DOHH2 (cell line): ENCODE measurements at regions not wholly inside any gene's neighbourhood (a gene's known extent, or its start where the extent isn't known, plus 50 kb on each side); places are given as distances from the start of the nearest gene placed in this dataset.

ENCODE experiments used
- H3F3A ChIP-seq: fragments of 200-600 bp; sonication (generic), shearing (Covaris generic); 2 replicates; pipeline ENCODE4 v1.6.0; 2016; ENCODE audit warnings: antibody characterized with exemption, mild to moderate bottlenecking; ENCODE audit not compliant: control insufficient read depth, insufficient read depth
- H3K27ac ChIP-seq: fragments of 200-600 bp; sonication (generic); 2 replicates; pipeline ENCODE4 v1.5.1; 2014; ENCODE audit warnings: low read depth, mild to moderate bottlenecking, low read length, moderate library complexity
- H3K27me3 ChIP-seq: fragments of 200-600 bp; sonication (generic); 2 replicates; pipeline ENCODE4 v1.6.1; 2014; ENCODE audit warnings: mild to moderate bottlenecking, low read length, mixed read lengths; ENCODE audit not compliant: control insufficient read depth
- H3K36me3 ChIP-seq: fragments of 200-600 bp; sonication (generic); 2 replicates; pipeline ENCODE4 v1.6.1; 2014; ENCODE audit warnings: mild to moderate bottlenecking, low read length, moderate library complexity, mixed read lengths; ENCODE audit not compliant: control insufficient read depth
- H3K4me1 ChIP-seq: fragments of 200-600 bp; sonication (generic); 2 replicates; pipeline ENCODE4 v1.6.1; 2014; ENCODE audit warnings: mild to moderate bottlenecking, low read length, mixed read lengths; ENCODE audit not compliant: control insufficient read depth
- H3K4me2 ChIP-seq: fragments of 200-600 bp; sonication (generic); 2 replicates; pipeline ENCODE4 v1.6.0; 2014; ENCODE audit warnings: mild to moderate bottlenecking, low read length, moderate library complexity
- H3K4me3 ChIP-seq: fragments of 200-600 bp; sonication (generic); 2 replicates; pipeline ENCODE4 v1.5.1; 2014; ENCODE audit warnings: mild to moderate bottlenecking, low read length, mixed read lengths
- H3K79me2 ChIP-seq: fragments of 200-600 bp; sonication (generic); 2 replicates; pipeline ENCODE4 v1.6.1; 2014; ENCODE audit warnings: mild to moderate bottlenecking, low read length, mixed read lengths; ENCODE audit not compliant: control insufficient read depth
- H3K9me2 ChIP-seq: fragments of 200-600 bp; sonication (generic); replicated peaks from 2 replicates; pipeline ENCODE4 v1.6.1; 2014; ENCODE audit warnings: mild to moderate bottlenecking, low read length, mixed read lengths; ENCODE audit not compliant: control insufficient read depth
- H3K9me3 ChIP-seq: fragments of 200-600 bp; sonication (generic); 2 replicates; pipeline ENCODE4 v1.6.1; 2014; ENCODE audit warnings: antibody characterized with exemption, low read length, mixed read lengths; ENCODE audit not compliant: control insufficient read depth, insufficient read depth
- H4K20me1 ChIP-seq: fragments of 200-600 bp; sonication (generic); 2 replicates; pipeline ENCODE4 v1.6.0; 2014; ENCODE audit warnings: low read depth, mild to moderate bottlenecking, antibody characterized with exemption, low read length, moderate library complexity; ENCODE audit not compliant: control insufficient read depth, insufficient read depth
- CTCF ChIP-seq: fragments of 200-600 bp; sonication (generic); IDR thresholded peaks from one replicate; pipeline ENCODE4 v1.5.1; 2014; ENCODE audit warnings: antibody characterized with exemption, mild to moderate bottlenecking, low read depth, low read length; ENCODE audit not compliant: poor library complexity, severe bottlenecking
- EZH2phosphoT487 ChIP-seq: fragments of 200-600 bp; sonication (generic); IDR thresholded peaks from 2 replicates; pipeline ENCODE4 v1.6.1; 2017; ENCODE audit warnings: borderline replicate concordance, mild to moderate bottlenecking, antibody characterized with exemption, low read length, moderate library complexity, mixed read lengths

- Histone ChIP-seq H3K4me3 (no peak overlapping the region), H3F3A (no peaks in the 10 kb centered on the region), H3K9me3 (no peaks in the 10 kb centered on the region), H3K79me2 (no peaks in the 10 kb centered on the region), H3K9me2 (no peaks in the 10 kb centered on the region), H3K4me2 (no peak overlapping the region), H3K27ac (no peak overlapping the region), H3K27me3 (no peaks in the 10 kb centered on the region), H3K36me3 (no peaks in the 10 kb centered on the region), H3K4me1 (no peaks in the 10 kb centered on the region), H4K20me1 (no peaks in the 10 kb centered on the region)
- no peak for TF ChIP-seq CTCF
- no peak for TF ChIP-seq EZH2phosphoT487
These were observed 109.1 kb downstream of the CYP26B1 start for GRCh38 chr2:72038524-72038923.

GRCh38 chr2:72037261-72037666, 110.4 kb downstream of the CYP26B1 start:
- H3K36me3 ChIP-seq, result no peaks in the 10 kb centered on the region
- no peaks in the 10 kb centered on the region for H3K9me2 ChIP-seq
- H3K27me3 ChIP-seq, result no peaks in the 10 kb centered on the region
- H3K4me3 ChIP-seq, result no peak overlapping the region
- no peaks in the 10 kb centered on the region for H4K20me1 ChIP-seq
- TF ChIP-seq EZH2phosphoT487 (no peak), CTCF (no peak)
- H3K9me3 ChIP-seq, result no peaks in the 10 kb centered on the region
- H3K79me2 ChIP-seq, result no peaks in the 10 kb centered on the region
- no peak overlapping the region for H3K4me2 ChIP-seq
- no peaks in the 10 kb centered on the region for H3F3A ChIP-seq
- no peaks in the 10 kb centered on the region for H3K4me1 ChIP-seq
- no peak overlapping the region for H3K27ac ChIP-seq

- Histone ChIP-seq H3K27ac (no peak overlapping the region), H3K4me1 (no peaks in the 10 kb centered on the region), H3K9me3 (no peaks in the 10 kb centered on the region), H3K79me2 (no peaks in the 10 kb centered on the region), H3K4me2 (no peak overlapping the region), H3K4me3 (no peak overlapping the region), H3F3A (no peaks in the 10 kb centered on the region), H3K36me3 (no peaks in the 10 kb centered on the region), H4K20me1 (no peaks in the 10 kb centered on the region), H3K27me3 (no peaks in the 10 kb centered on the region), H3K9me2 (no peaks in the 10 kb centered on the region)
- TF ChIP-seq CTCF (no peak), EZH2phosphoT487 (no peak)
These were observed 111.1 kb downstream of the CYP26B1 start for GRCh38 chr2:72036595-72036994.

DNA sequence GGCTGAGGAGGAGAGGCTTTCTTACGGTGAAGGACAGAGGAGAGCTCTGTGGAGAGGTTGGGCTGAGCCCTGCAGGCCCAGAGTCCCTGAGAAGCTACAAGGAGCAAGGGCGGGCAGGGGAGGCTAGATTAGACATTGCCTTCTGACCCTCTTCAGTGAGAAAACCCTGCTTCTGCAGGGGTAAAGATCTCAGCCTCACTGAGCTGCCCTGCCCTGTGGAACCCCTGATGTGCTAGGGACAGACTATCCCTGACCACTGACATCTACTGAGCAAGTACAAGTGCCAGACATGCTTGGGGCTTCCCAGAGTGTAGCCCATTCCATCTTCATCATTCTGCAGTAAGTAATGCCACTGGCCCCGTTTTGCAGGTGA, 111.5 kb downstream of the CYP26B1 start:
- no peak for TF ChIP-seq EZH2phosphoT487
- TF ChIP-seq CTCF, result no peak
- no peaks in the 10 kb centered on the region for H3F3A ChIP-seq
- H3K4me3 ChIP-seq, result no peak overlapping the region
- H3K4me1 ChIP-seq, result no peaks in the 10 kb centered on the region
- H3K27me3 ChIP-seq, result no peaks in the 10 kb centered on the region
- no peak overlapping the region for H3K4me2 ChIP-seq
- no peaks in the 10 kb centered on the region for H3K9me3 ChIP-seq
- no peaks in the 10 kb centered on the region for H3K36me3 ChIP-seq
- no peak overlapping the region for H3K27ac ChIP-seq
- H3K79me2 ChIP-seq, result no peaks in the 10 kb centered on the region
- no peaks in the 10 kb centered on the region for H3K9me2 ChIP-seq
- H4K20me1 ChIP-seq, result no peaks in the 10 kb centered on the region
